ENCODE measurements at regions not wholly inside any gene's neighbourhood (a gene's known extent, or its start where the extent isn't known, plus 50 kb on each side); places are given as distances from the start of the nearest gene placed in this dataset.

- no peak overlapping the region for H3K4me3 Mint-ChIP-seq
- no peaks in the 10 kb centered on the region for H3K36me3 Mint-ChIP-seq (ENCODE audit: low read depth)
- no peak for DNase-seq (ENCODE audit: low read depth, low spot score)
- no peak for TF ChIP-seq CTCF (conservative IDR thresholded peaks at IDR 0.05)
- H3K9me3 Mint-ChIP-seq, result peaks cover 5% of the 10 kb centered on the region
- H3K27me3 Mint-ChIP-seq (ENCODE audit: low read depth), result no peaks in the 10 kb centered on the region
- no peak overlapping the region for H3K27ac Mint-ChIP-seq (ENCODE audit: unreplicated experiment)
- H3K4me1 Mint-ChIP-seq, result no peaks in the 10 kb centered on the region
Measured at GRCh38 chr9:99582814-99583213, 238.9 kb upstream of the NR4A3 start.

GRCh38 chr9:99588299-99588698, 233.4 kb upstream of the NR4A3 start:
- peaks cover 8% of the 10 kb centered on the region for H3K4me1 Mint-ChIP-seq
- no peak overlapping the region for H3K4me3 Mint-ChIP-seq
- no peak for TF ChIP-seq CTCF (conservative IDR thresholded peaks at IDR 0.05)
- H3K27ac Mint-ChIP-seq (ENCODE audit: unreplicated experiment), result no peak overlapping the region
- H3K9me3 Mint-ChIP-seq, result peaks cover 10% of the 10 kb centered on the region
- H3K27me3 Mint-ChIP-seq (ENCODE audit: low read depth), result no peaks in the 10 kb centered on the region
- H3K36me3 Mint-ChIP-seq (ENCODE audit: low read depth), result no peaks in the 10 kb centered on the region
- DNase-seq (ENCODE audit: low read depth, low spot score), result no peak

GRCh38 chr9:99588747-99589146, 232.9 kb upstream of the NR4A3 start:
- Mint-ChIP-seq H3K36me3 (ENCODE audit: low read depth) (no peaks in the 10 kb centered on the region), H3K27ac (ENCODE audit: unreplicated experiment) (no peak overlapping the region), H3K4me1 (peaks cover 8% of the 10 kb centered on the region), H3K9me3 (peaks cover 8% of the 10 kb centered on the region), H3K4me3 (no peak overlapping the region), H3K27me3 (ENCODE audit: low read depth) (no peaks in the 10 kb centered on the region)
- no peak for DNase-seq (ENCODE audit: low read depth, low spot score)
- no peak for TF ChIP-seq CTCF (conservative IDR thresholded peaks at IDR 0.05)

GRCh38 chr9:99590410-99590809, 231.3 kb upstream of the NR4A3 start:
- no peak for DNase-seq (ENCODE audit: low read depth, low spot score)
- H3K9me3 Mint-ChIP-seq, result peaks cover 4% of the 10 kb centered on the region
- H3K27me3 Mint-ChIP-seq (ENCODE audit: low read depth), result no peaks in the 10 kb centered on the region
- H3K36me3 Mint-ChIP-seq (ENCODE audit: low read depth), result no peaks in the 10 kb centered on the region
- no peak overlapping the region for H3K4me3 Mint-ChIP-seq
- no peak overlapping the region for H3K27ac Mint-ChIP-seq (ENCODE audit: unreplicated experiment)
- peaks cover 8% of the 10 kb centered on the region for H3K4me1 Mint-ChIP-seq
- TF ChIP-seq CTCF (conservative IDR thresholded peaks at IDR 0.05), result no peak

- Mint-ChIP-seq H3K27ac (ENCODE audit: unreplicated experiment) (no peak overlapping the region), H3K4me1 (peaks cover 8% of the 10 kb centered on the region), H3K36me3 (ENCODE audit: low read depth) (no peaks in the 10 kb centered on the region), H3K9me3 (peaks cover 4% of the 10 kb centered on the region), H3K27me3 (ENCODE audit: low read depth) (no peaks in the 10 kb centered on the region), H3K4me3 (no peak overlapping the region)
- no peak for TF ChIP-seq CTCF (conservative IDR thresholded peaks at IDR 0.05)
- DNase-seq (ENCODE audit: low read depth, low spot score), result no peak
Measured at GRCh38 chr9:99590840-99591239, 230.8 kb upstream of the NR4A3 start.

- TF ChIP-seq CTCF (conservative IDR thresholded peaks at IDR 0.05), result no peak
- no peak overlapping the region for H3K27ac Mint-ChIP-seq (ENCODE audit: unreplicated experiment)
- no peaks in the 10 kb centered on the region for H3K36me3 Mint-ChIP-seq (ENCODE audit: low read depth)
Measured at GRCh38 chr9:99591770-99592169, 229.9 kb upstream of the NR4A3 start.

More at GRCh38 chr9:99591770-99592169, 229.9 kb upstream of the NR4A3 start:
- no peak for DNase-seq (ENCODE audit: low read depth, low spot score)
- Mint-ChIP-seq H3K27me3 (ENCODE audit: low read depth) (no peaks in the 10 kb centered on the region), H3K4me3 (no peak overlapping the region), H3K4me1 (peaks cover 8% of the 10 kb centered on the region), H3K9me3 (peaks cover 4% of the 10 kb centered on the region)

Data from neural crest cell (in vitro differentiated cells).